ENCODE measurements at regions not wholly inside any gene's neighbourhood (a gene's known extent, or its start where the extent isn't known, plus 50 kb on each side); places are given as distances from the start of the nearest gene placed in this dataset.

- intact Hi-C loops (cut with DNase I) = no loop called here
- no peaks in the 10 kb centered on the region for H3K36me3 ChIP-seq (replicated peaks in 1 of 2; ENCODE audit: insufficient read depth in 1 of 2, low read depth in 2 of 2)
- H3K4me1 ChIP-seq = no peaks in the 10 kb centered on the region
- H3K27ac ChIP-seq = no peak overlapping the region
- 54 to 57% methylated on average over 2 of the region's 2 CpGs for WGBS, 2 donors
- no peak overlapping the region for H3K4me3 ChIP-seq
- no peaks in the 10 kb centered on the region for H3K9me3 ChIP-seq
- no peak for TF ChIP-seq POLR2A (IDR thresholded peaks at IDR 0.05)
- no peak for TF ChIP-seq CTCF (IDR thresholded peaks at IDR 0.05)
- ATAC-seq (no peak), DNase-seq (no peak)
- H3K27me3 ChIP-seq = no peaks in the 10 kb centered on the region
Observed at GRCh38 chr2:74735009-74735408, 81.0 kb downstream of the SEMA4F start.

- WGBS, 2 donors = 23 to 36% methylated on average over 3 of the region's 3 CpGs
- H3K27me3 ChIP-seq = no peaks in the 10 kb centered on the region
- no peaks in the 10 kb centered on the region for H3K36me3 ChIP-seq (replicated peaks in 1 of 2; ENCODE audit: insufficient read depth in 1 of 2, low read depth in 2 of 2)
- TF ChIP-seq POLR2A (IDR thresholded peaks at IDR 0.05) (no peak), CTCF (IDR thresholded peaks at IDR 0.05) (no peak)
- H3K4me1 ChIP-seq = no peaks in the 10 kb centered on the region
- DNase-seq (peak in 1 of 4 donors; percentile 10), ATAC-seq (no peak)
- no peak overlapping the region for H3K4me3 ChIP-seq
- intact Hi-C loops (cut with DNase I) = no loop called here
- H3K27ac ChIP-seq = no peak overlapping the region
- no peaks in the 10 kb centered on the region for H3K9me3 ChIP-seq
Observed at GRCh38 chr2:74735564-74735963, 81.5 kb downstream of the SEMA4F start.

- WGBS, 2 donors = 82 to 85% methylated on average over 2 of the region's 2 CpGs
- no peak overlapping the region for H3K4me3 ChIP-seq
- no peak for DNase-seq
- no peaks in the 10 kb centered on the region for H3K36me3 ChIP-seq (replicated peaks in 1 of 2; ENCODE audit: insufficient read depth in 1 of 2, low read depth in 2 of 2)
- intact Hi-C loops (cut with DNase I) = no loop called here
- TF ChIP-seq CTCF (IDR thresholded peaks at IDR 0.05) (no peak), POLR2A (IDR thresholded peaks at IDR 0.05) (no peak)
- ATAC-seq = no peak
- H3K4me1 ChIP-seq = no peaks in the 10 kb centered on the region
- H3K27me3 ChIP-seq = no peaks in the 10 kb centered on the region
- H3K27ac ChIP-seq = no peak overlapping the region
- H3K9me3 ChIP-seq = no peaks in the 10 kb centered on the region
Observed at GRCh38 chr2:74736589-74736988, 82.5 kb downstream of the SEMA4F start.

GRCh38 chr2:74738586-74738985, 84.5 kb downstream of the SEMA4F start:
- intact Hi-C loops (cut with DNase I) = no loop called here
- ATAC-seq (no peak), DNase-seq (no peak)
- Histone ChIP-seq H3K27ac (no peak overlapping the region), H3K9me3 (no peaks in the 10 kb centered on the region), H3K4me1 (no peaks in the 10 kb centered on the region), H3K27me3 (no peaks in the 10 kb centered on the region), H3K4me3 (no peak overlapping the region), H3K36me3 (replicated peaks in 1 of 2; ENCODE audit: insufficient read depth in 1 of 2, low read depth in 2 of 2) (no peaks in the 10 kb centered on the region)
- TF ChIP-seq CTCF (IDR thresholded peaks at IDR 0.05) = no peak
- no peak for TF ChIP-seq POLR2A (IDR thresholded peaks at IDR 0.05)
- WGBS, 2 donors = 47 to 49% methylated on average over 6 of the region's 6 CpGs

GRCh38 chr2:74739129-74739528, 85.1 kb downstream of the SEMA4F start:
- DNase-seq = no peak
- H3K4me3 ChIP-seq = no peak overlapping the region
- no peaks in the 10 kb centered on the region for H3K36me3 ChIP-seq (replicated peaks in 1 of 2; ENCODE audit: insufficient read depth in 1 of 2, low read depth in 2 of 2)
- intact Hi-C loops (cut with DNase I) = no loop called here
- H3K9me3 ChIP-seq = no peaks in the 10 kb centered on the region
- H3K27ac ChIP-seq = no peak overlapping the region
- no peaks in the 10 kb centered on the region for H3K27me3 ChIP-seq
- no peak for ATAC-seq
- no peaks in the 10 kb centered on the region for H3K4me1 ChIP-seq
- TF ChIP-seq POLR2A (IDR thresholded peaks at IDR 0.05) (no peak), CTCF (IDR thresholded peaks at IDR 0.05) (no peak)

Measured in body of pancreas (tissue), 4 donors.